ENCODE measurements at regions not wholly inside any gene's neighbourhood (a gene's known extent, or its start where the extent isn't known, plus 50 kb on each side); places are given as distances from the start of the nearest gene placed in this dataset.

DNA sequence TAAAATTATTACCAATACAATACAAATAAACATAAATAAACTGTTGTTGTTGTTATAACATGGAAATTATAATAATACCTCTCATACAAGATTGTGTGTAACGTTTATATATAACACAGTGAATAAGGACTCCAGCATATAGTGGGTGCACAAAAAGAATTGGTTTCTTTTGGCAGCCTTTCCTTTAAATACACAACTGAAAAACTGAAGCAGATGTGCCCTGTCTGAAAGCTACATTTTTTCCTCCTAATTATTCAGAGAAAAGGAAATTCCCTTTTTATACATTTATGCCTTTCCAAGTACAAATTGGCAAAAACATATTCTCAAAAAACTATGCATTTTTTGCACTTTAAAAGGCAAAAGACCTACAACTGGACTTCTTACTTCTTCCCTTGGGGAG, 928.9 kb upstream of the NR2F2 start:
- DNase-seq (ENCODE audit: low read depth in 1 of 2, low spot score in 1 of 2): no peak

DNA sequence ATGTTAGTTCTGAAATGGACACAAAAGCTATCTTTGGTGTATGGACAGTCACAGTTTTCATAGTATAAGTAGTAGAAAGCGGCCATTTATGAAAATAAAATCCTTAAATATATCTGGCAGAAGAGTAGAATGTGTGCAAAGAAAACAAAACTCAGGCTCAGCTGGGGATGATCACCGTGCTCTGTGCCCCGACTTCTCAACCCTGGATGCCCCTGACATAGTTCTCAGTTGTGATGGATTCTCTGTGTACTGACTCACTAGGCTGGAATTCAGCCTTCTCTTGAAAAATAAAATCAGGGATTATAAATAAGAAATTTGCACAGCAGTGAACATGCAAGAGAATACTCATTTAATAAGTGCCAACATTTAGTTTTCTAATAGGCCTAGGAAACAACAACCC, 925.1 kb upstream of the NR2F2 start:
- TF ChIP-seq, protein P1, sequence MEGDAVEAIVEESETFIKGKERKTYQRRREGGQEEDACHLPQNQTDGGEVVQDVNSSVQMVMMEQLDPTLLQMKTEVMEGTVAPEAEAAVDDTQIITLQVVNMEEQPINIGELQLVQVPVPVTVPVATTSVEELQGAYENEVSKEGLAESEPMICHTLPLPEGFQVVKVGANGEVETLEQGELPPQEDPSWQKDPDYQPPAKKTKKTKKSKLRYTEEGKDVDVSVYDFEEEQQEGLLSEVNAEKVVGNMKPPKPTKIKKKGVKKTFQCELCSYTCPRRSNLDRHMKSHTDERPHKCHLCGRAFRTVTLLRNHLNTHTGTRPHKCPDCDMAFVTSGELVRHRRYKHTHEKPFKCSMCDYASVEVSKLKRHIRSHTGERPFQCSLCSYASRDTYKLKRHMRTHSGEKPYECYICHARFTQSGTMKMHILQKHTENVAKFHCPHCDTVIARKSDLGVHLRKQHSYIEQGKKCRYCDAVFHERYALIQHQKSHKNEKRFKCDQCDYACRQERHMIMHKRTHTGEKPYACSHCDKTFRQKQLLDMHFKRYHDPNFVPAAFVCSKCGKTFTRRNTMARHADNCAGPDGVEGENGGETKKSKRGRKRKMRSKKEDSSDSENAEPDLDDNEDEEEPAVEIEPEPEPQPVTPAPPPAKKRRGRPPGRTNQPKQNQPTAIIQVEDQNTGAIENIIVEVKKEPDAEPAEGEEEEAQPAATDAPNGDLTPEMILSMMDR (IDR thresholded peaks at IDR 0.05; ENCODE audit: low read depth, low read length): no peak
- H3K4me3 ChIP-seq: no peak overlapping the region
- H3K9me3 ChIP-seq (ENCODE audit: low read depth): no peaks in the 10 kb centered on the region

More for the DNA sequence above, 928.9 kb upstream of the NR2F2 start:
- H3K27me3 ChIP-seq: no peaks in the 10 kb centered on the region
- TF ChIP-seq, protein P1 (IDR thresholded peaks at IDR 0.05; ENCODE audit: low read depth, low read length): no peak
- H3K4me1 ChIP-seq (ENCODE audit: low read depth): no peaks in the 10 kb centered on the region
- H3K4me3 ChIP-seq: no peak overlapping the region
- H3K36me3 ChIP-seq: no peaks in the 10 kb centered on the region
- no peaks in the 10 kb centered on the region for H3K9me3 ChIP-seq (ENCODE audit: low read depth)
- H3K27ac ChIP-seq: no peak overlapping the region

DNA sequence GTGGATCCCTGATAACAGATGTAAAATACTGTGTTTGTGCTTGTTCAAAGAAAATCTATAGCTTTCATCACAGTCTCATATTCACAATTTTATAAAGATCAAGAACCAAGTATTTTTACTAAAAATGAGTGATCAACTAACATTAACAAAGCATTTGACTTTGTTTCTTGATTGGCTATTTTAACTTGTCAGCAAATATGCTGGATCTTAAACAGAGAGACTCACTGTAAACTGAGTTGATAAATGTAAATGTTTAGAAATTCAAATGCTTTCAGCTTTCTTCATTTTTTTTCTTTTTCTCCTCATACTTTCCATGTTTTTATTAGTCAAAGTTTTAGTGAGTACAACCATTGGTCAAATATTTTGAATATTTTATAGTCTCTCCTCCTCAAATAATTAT, 923.0 kb upstream of the NR2F2 start:
- no peak overlapping the region for H3K27ac ChIP-seq
- no peaks in the 10 kb centered on the region for H3K36me3 ChIP-seq

More for the DNA sequence above, 925.1 kb upstream of the NR2F2 start:
- Histone ChIP-seq H3K4me1 (ENCODE audit: low read depth) (peaks cover 15% of the 10 kb centered on the region), H3K27ac (no peak overlapping the region), H3K27me3 (no peaks in the 10 kb centered on the region), H3K36me3 (no peaks in the 10 kb centered on the region)
- peak in 1 of 2 donors; percentile 32 for DNase-seq (ENCODE audit: low read depth in 1 of 2, low spot score in 1 of 2)

DNA sequence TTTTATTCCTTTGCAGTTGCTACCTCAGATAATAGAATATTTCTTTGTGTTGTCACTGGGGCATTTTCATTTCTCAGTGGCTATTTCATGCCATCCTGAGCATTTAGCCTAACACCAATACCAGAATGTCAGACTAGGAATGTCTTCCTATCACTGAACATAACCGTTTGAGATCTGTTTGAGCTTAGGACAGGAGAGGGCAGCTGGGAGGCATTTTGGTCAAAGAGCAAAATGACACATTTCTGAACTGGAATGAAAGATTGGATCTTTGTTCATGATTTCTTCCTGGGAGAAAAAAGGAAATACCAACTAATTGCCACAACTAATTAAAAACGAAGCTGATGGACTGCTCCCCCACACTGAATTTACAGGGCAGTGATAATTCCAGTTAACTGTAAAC, 921.3 kb upstream of the NR2F2 start:
- TF ChIP-seq, protein P1 (IDR thresholded peaks at IDR 0.05; ENCODE audit: low read depth, low read length): no peak
- Histone ChIP-seq H3K27me3 (no peaks in the 10 kb centered on the region), H3K4me1 (ENCODE audit: low read depth) (peaks cover 15% of the 10 kb centered on the region), H3K27ac (peak overlapping the region; percentile 43), H3K4me3 (no peak overlapping the region), H3K36me3 (no peaks in the 10 kb centered on the region), H3K9me3 (ENCODE audit: low read depth) (no peaks in the 10 kb centered on the region)
- DNase-seq (ENCODE audit: low read depth in 1 of 2, low spot score in 1 of 2): no peak

More for the DNA sequence above, 923.0 kb upstream of the NR2F2 start:
- no peaks in the 10 kb centered on the region for H3K9me3 ChIP-seq (ENCODE audit: low read depth)
- no peak for DNase-seq (ENCODE audit: low read depth in 1 of 2, low spot score in 1 of 2)
- no peak overlapping the region for H3K4me3 ChIP-seq
- H3K4me1 ChIP-seq (ENCODE audit: low read depth): peaks cover 15% of the 10 kb centered on the region
- H3K27me3 ChIP-seq: no peaks in the 10 kb centered on the region
- TF ChIP-seq, protein P1 (IDR thresholded peaks at IDR 0.05; ENCODE audit: low read depth, low read length): no peak

DNA sequence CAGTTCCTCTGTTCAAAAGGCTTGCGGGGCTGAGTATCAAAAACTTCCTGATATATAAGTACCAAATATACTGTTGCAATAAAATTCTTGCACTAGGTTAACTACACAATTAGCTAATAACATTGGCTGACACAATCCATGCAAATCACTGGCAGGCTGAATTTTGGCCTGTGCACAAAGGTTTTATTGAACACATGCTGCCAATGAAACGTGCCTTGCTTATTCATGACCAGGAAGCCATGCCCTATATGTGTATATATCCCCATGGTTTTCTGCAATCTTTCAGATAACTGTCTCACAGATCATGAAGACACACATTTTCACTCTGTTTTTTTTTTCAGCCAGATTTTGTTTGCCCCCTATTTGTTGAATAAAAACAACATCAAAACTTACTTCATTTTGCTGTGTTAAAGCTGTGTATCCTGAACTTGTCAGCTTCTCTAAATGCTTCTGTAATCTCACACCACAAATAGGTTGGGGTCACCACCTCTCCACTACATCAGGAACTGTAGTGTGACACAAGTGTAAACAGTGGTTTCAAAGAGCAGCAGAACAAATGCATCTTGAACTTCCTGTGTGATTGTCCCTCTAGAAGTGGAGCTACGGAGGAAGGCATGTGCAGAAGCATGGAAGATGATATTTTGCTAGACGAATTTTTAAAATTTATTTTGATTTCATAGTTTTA, 920.7 kb upstream of the NR2F2 start:
- H3K27ac ChIP-seq: peak overlapping the region; percentile 43
- no peaks in the 10 kb centered on the region for H3K9me3 ChIP-seq (ENCODE audit: low read depth)
- peaks cover 15% of the 10 kb centered on the region for H3K4me1 ChIP-seq (ENCODE audit: low read depth)
- TF ChIP-seq, protein P1 (IDR thresholded peaks at IDR 0.05; ENCODE audit: low read depth, low read length): no peak
- H3K4me3 ChIP-seq: no peak overlapping the region
- no peaks in the 10 kb centered on the region for H3K27me3 ChIP-seq
- H3K36me3 ChIP-seq: no peaks in the 10 kb centered on the region
- peak in 1 of 2 donors; percentile 25 for DNase-seq (ENCODE audit: low read depth in 1 of 2, low spot score in 1 of 2)

All from cardiac muscle cell (in vitro differentiated cells and primary cell).